ENCODE measurements at regions not wholly inside any gene's neighbourhood (a gene's known extent, or its start where the extent isn't known, plus 50 kb on each side); places are given as distances from the start of the nearest gene placed in this dataset.

DNA sequence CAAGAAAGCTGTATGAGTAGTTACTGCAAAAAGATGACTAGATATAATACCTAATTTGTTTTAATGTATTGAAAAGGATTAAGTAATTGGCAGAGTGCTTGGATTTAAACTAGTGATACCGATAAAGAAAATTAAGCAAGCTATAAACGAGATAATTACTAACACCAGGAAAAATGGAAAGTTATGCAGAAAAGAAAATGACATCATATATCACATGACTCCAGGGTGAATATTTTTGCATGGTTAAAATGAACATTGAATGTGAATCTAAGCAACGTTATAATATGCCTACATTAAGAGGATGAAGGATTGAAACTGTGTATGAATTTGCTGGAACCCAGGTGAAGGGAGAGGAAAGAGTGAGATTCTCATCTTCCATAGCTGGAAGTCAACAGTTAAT lies 644.4 kb downstream of the ADGRL2 start:
- TF ChIP-seq, protein P1, sequence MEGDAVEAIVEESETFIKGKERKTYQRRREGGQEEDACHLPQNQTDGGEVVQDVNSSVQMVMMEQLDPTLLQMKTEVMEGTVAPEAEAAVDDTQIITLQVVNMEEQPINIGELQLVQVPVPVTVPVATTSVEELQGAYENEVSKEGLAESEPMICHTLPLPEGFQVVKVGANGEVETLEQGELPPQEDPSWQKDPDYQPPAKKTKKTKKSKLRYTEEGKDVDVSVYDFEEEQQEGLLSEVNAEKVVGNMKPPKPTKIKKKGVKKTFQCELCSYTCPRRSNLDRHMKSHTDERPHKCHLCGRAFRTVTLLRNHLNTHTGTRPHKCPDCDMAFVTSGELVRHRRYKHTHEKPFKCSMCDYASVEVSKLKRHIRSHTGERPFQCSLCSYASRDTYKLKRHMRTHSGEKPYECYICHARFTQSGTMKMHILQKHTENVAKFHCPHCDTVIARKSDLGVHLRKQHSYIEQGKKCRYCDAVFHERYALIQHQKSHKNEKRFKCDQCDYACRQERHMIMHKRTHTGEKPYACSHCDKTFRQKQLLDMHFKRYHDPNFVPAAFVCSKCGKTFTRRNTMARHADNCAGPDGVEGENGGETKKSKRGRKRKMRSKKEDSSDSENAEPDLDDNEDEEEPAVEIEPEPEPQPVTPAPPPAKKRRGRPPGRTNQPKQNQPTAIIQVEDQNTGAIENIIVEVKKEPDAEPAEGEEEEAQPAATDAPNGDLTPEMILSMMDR (IDR thresholded peaks at IDR 0.05 in 4 of 5, conservative IDR thresholded peaks at IDR 0.05 in 1 of 5) = no peak
- no peak for TF ChIP-seq POLR2A (IDR thresholded peaks at IDR 0.05)

All from gastrocnemius medialis (tissue), 4 donors.